ENCODE measurements at regions not wholly inside any gene's neighbourhood (a gene's known extent, or its start where the extent isn't known, plus 50 kb on each side); places are given as distances from the start of the nearest gene placed in this dataset.

GRCh38 chr20:43832961-43833360 is 81.7 kb upstream of the TOX2 start:
- TF ChIP-seq POLR2AphosphoS5 (IDR thresholded peaks at IDR 0.05; ENCODE audit: borderline replicate concordance, low read depth, low read length) (no peak), EZH2 (IDR thresholded peaks at IDR 0.05) (no peak), FOXP2 (optimal IDR thresholded peaks at IDR 0.05; ENCODE audit: control extremely low read depth, extremely low read length, insufficient read depth) (no peak)

Measured in SK-N-MC (cell line).